GM12878 (cell line): ENCODE measurements at regions not wholly inside any gene's neighbourhood (a gene's known extent, or its start where the extent isn't known, plus 50 kb on each side); places are given as distances from the start of the nearest gene placed in this dataset.

Source experiments
- ATAC-seq: fragments of 200-7000 bp; cut with Tn5 transposase; 3 replicates; pipeline ENCODE4 v1.9.1; 2020; ENCODE audit warnings: mild to moderate bottlenecking, moderate library complexity
- BruUV-seq: library from RNA; stranded (reverse); fragments of 400-500 nt; replicated peaks from 2 replicates; lab custom pipeline; 2021; lab: Mats Ljungman, UMichigan
- CTCF ChIA-PET: fragments of 300-600 bp; sonication (Branson Sonifier 250); formaldehyde crosslinking; extraction: SDS; loops from one replicate; lab custom pipeline; 2021; ENCODE audit warnings: inconsistent platforms; lab: Yijun Ruan, JAX
- POLR2A ChIA-PET: fragments of 350-600 bp; formaldehyde crosslinking; extraction: SDS; loops from one replicate; lab custom pipeline; 2021; ENCODE audit warnings: inconsistent platforms; lab: Charles Lee
- RAD21 ChIA-PET: fragments of 300-600 bp; sonication (Branson Sonifier 250); formaldehyde crosslinking; loops from one replicate; lab custom pipeline; 2023; ENCODE audit warnings: antibody characterized with exemption; ENCODE audit not compliant: unreplicated experiment; lab: Charles Lee
- SMC1A ChIA-PET: fragments of 300-600 bp; sonication (Branson Sonifier 250); formaldehyde crosslinking; loops from one replicate; lab custom pipeline; 2023; ENCODE audit not compliant: unreplicated experiment, uncharacterized antibody; lab: Charles Lee
- DNase-seq: peaks from one replicate; pipeline ENCODE4 v3.0.0-alpha.2; 2011; ENCODE audit warnings: low read depth, low spot score
- FAIRE-seq: peaks from 3 replicates; lab custom pipeline; 2011; peaks lifted over from hg19 to GRCh38; lab: Jason Lieb, UNC
- H2AFZ ChIP-seq: 2 replicates; pipeline ENCODE4 v1.6.0; 2011; ENCODE audit warnings: low read depth, low read length, control low read depth; ENCODE audit not compliant: control insufficient read depth
- H3K27ac ChIP-seq: 2 replicates; pipeline ENCODE4 v1.5.1; 2011; ENCODE audit warnings: control low read depth; ENCODE audit not compliant: control insufficient read depth, insufficient read depth
- H3K27me3 ChIP-seq, 2 experiments: replicated peaks in 1 of 2; 2 replicates each; pipeline versions ENCODE4 v1.6.0 to v1.6.1; 2011; ENCODE audit warnings: low read length in 1 of 2; ENCODE audit not compliant: control insufficient read depth in 2 of 2, insufficient read depth in 2 of 2
- H3K36me3 ChIP-seq, 2 experiments: 2 replicates each; pipeline ENCODE4 v1.5.1; 2011; ENCODE audit warnings: low read length in 1 of 2; ENCODE audit not compliant: control insufficient read depth in 2 of 2, insufficient read depth in 2 of 2
- H3K4me1 ChIP-seq: 2 replicates; pipeline ENCODE4 v1.6.1; 2011; ENCODE audit warnings: mild to moderate bottlenecking, low read length, moderate library complexity, mixed read lengths; ENCODE audit not compliant: control insufficient read depth, insufficient read depth
- H3K4me2 ChIP-seq: 2 replicates; pipeline ENCODE4 v1.6.0; 2011; ENCODE audit warnings: control low read depth; ENCODE audit not compliant: control insufficient read depth, insufficient read depth
- H3K4me3 ChIP-seq: fragments of 200-600 bp; sonication (generic); 2 replicates; pipeline ENCODE4 v1.5.1; 2016
- H3K79me2 ChIP-seq: 2 replicates; pipeline ENCODE4 v1.6.0; 2011; ENCODE audit warnings: low read length; ENCODE audit not compliant: control insufficient read depth, insufficient read depth
- H3K9ac ChIP-seq: 2 replicates; pipeline ENCODE4 v1.8.0; 2011; ENCODE audit warnings: low read length, control low read depth, mixed read lengths; ENCODE audit not compliant: control insufficient read depth, insufficient read depth
- H3K9me3 ChIP-seq: replicated peaks from 3 replicates; pipeline ENCODE4 v1.5.1; 2011; ENCODE audit warnings: mild to moderate bottlenecking, low read length; ENCODE audit not compliant: control insufficient read depth, insufficient read depth
- H4K20me1 ChIP-seq: 2 replicates; pipeline ENCODE4 v1.6.0; 2011; ENCODE audit not compliant: control insufficient read depth, insufficient read depth
- EP300 ChIP-seq, 2 experiments: fragments of 150-350 bp in 1 of 2; IDR thresholded peaks; 2 replicates each; pipeline ENCODE4 v1.6.1; 2011 to 2012; ENCODE audit warnings: low read depth in 2 of 2, low read length in 2 of 2, borderline replicate concordance in 1 of 2, improper control_type of control experiment in 1 of 2, inconsistent platforms in 1 of 2; ENCODE audit not compliant: control insufficient read depth in 1 of 2
- IRF4 ChIP-seq: IDR thresholded peaks from 2 replicates; pipeline ENCODE4 v1.6.1; 2011; ENCODE audit warnings: low read depth, low read length
- PAX5 ChIP-seq: IDR thresholded peaks from 2 replicates; pipeline ENCODE4 v1.6.1; 2011; ENCODE audit warnings: low read depth, low read length, borderline replicate concordance
- RAD21 ChIP-seq: IDR thresholded peaks from 2 replicates; pipeline ENCODE4 v1.6.1; 2011; ENCODE audit warnings: mild to moderate bottlenecking, low read depth, low read length, moderate library complexity; ENCODE audit not compliant: insufficient read depth
- ZNF207 ChIP-seq: fragments of 450-650 bp; IDR thresholded peaks from 2 replicates; pipeline ENCODE4 v1.6.1; 2014; ENCODE audit warnings: antibody characterized with exemption, mild to moderate bottlenecking, borderline replicate concordance
- ZZZ3 ChIP-seq: IDR thresholded peaks from 2 replicates; pipeline ENCODE4 v1.6.1; 2011; ENCODE audit warnings: low read depth; ENCODE audit not compliant: control insufficient read depth, insufficient read length
- WGBS: methylation state at CpG from one replicate; pipeline ENCODE4 v1.1.6; 2016; ENCODE audit warnings: low lambda C conversion rate; ENCODE audit not compliant: insufficient replicate concordance, insufficient coverage; ENCODE audit errors: missing lambda C conversion rate; 5-methylcytosine and 5-hydroxymethylcytosine counted together
- in situ Hi-C: fragments of 300-500 bp; cut with MboI; formaldehyde crosslinking; loops from 9 replicates; pipeline ENCODE4 v1.14.3; 2018; ENCODE audit warnings: mixed read lengths
- intact Hi-C: fragments of 100-400 bp; cut with micrococcal nuclease; formaldehyde crosslinking; loops from one replicate; pipeline ENCODE4 v1.14.2; 2022; ENCODE audit not compliant: unreplicated experiment
- TF ChIP-seq, protein P1 (sequence below): fragments of 450-650 bp; IDR thresholded peaks from 2 replicates; pipeline ENCODE4 v1.6.1; 2016; ENCODE audit warnings: mild to moderate bottlenecking, moderate library complexity, borderline replicate concordance
- TF ChIP-seq, protein P2 (sequence below): fragments of 450-650 bp; IDR thresholded peaks from 2 replicates; pipeline ENCODE4 v1.6.1; 2016; ENCODE audit warnings: mild to moderate bottlenecking
- TF ChIP-seq, protein P3 (sequence below): IDR thresholded peaks from 2 replicates; pipeline ENCODE4 v1.6.1; 2011; ENCODE audit warnings: low read depth, mild to moderate bottlenecking, low read length, moderate library complexity, borderline replicate concordance; ENCODE audit errors: extremely low read depth
- TF ChIP-seq, protein P4 (sequence below): fragments of 450-650 bp; IDR thresholded peaks from 2 replicates; pipeline ENCODE4 v1.6.1; 2017; ENCODE audit warnings: mild to moderate bottlenecking, moderate library complexity
- TF ChIP-seq, protein P5 (sequence below): fragments of 450-650 bp; conservative IDR thresholded peaks from 2 replicates; pipeline ENCODE4 v1.6.1; 2017; ENCODE audit warnings: mild to moderate bottlenecking, moderate library complexity

DNA sequence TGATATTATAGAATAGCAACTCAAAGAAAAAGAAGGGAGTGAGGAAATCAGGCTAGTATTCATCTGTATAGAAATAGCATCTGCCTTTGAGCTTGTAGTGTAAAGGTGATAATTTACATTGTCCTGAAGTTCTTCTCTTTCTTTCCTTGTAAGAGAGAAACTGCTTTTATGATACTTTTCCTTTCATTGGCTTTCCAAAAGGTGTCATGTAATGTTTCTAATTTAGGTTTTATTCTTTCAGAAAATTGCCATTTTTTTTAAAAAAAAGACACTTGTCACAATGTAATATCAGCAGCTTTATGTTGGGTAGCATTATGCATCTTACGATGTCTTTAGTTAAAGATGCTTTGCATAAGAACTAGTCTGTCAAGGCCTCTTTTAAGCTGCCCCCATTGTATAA, 1153.8 kb upstream of the PCDH7 start:
- intact Hi-C loops (no loop called here), in situ Hi-C loops (no loop called here)
- H3K27ac ChIP-seq = no peak overlapping the region
- no peaks in the 10 kb centered on the region for H3K9me3 ChIP-seq
- ATAC-seq (no peak), DNase-seq (no peak), FAIRE-seq (no peak)
- WGBS = 30% methylated on average over 1 of the region's 1 CpG
- SMC1A ChIA-PET = interaction anchor here (1.0 kb wide), 1 partner anchor 20 kb away, joined by 3 read pairs; no protein-coding TSS in a partner anchor
- H3K27me3 ChIP-seq = no peaks in the 10 kb centered on the region
- no peak overlapping the region for H2AFZ ChIP-seq
- H3K36me3 ChIP-seq = no peaks in the 10 kb centered on the region
- H4K20me1 ChIP-seq = no peaks in the 10 kb centered on the region
- no peak overlapping the region for H3K9ac ChIP-seq
- POLR2A ChIA-PET = no interaction called here
- H3K4me1 ChIP-seq = no peaks in the 10 kb centered on the region
- BruUV-seq = no TSS peak
- H3K4me3 ChIP-seq = no peak overlapping the region
- no peaks in the 10 kb centered on the region for H3K79me2 ChIP-seq
- H3K4me2 ChIP-seq = no peak overlapping the region
- RAD21 ChIA-PET = no interaction called here
- CTCF ChIA-PET = interaction anchor here (0.5 to 0.9 kb wide), 2 partner anchors 16 to 39 kb away, joined by 3 read pairs; no protein-coding TSS in a partner anchor
- TF ChIP-seq, protein P1, sequence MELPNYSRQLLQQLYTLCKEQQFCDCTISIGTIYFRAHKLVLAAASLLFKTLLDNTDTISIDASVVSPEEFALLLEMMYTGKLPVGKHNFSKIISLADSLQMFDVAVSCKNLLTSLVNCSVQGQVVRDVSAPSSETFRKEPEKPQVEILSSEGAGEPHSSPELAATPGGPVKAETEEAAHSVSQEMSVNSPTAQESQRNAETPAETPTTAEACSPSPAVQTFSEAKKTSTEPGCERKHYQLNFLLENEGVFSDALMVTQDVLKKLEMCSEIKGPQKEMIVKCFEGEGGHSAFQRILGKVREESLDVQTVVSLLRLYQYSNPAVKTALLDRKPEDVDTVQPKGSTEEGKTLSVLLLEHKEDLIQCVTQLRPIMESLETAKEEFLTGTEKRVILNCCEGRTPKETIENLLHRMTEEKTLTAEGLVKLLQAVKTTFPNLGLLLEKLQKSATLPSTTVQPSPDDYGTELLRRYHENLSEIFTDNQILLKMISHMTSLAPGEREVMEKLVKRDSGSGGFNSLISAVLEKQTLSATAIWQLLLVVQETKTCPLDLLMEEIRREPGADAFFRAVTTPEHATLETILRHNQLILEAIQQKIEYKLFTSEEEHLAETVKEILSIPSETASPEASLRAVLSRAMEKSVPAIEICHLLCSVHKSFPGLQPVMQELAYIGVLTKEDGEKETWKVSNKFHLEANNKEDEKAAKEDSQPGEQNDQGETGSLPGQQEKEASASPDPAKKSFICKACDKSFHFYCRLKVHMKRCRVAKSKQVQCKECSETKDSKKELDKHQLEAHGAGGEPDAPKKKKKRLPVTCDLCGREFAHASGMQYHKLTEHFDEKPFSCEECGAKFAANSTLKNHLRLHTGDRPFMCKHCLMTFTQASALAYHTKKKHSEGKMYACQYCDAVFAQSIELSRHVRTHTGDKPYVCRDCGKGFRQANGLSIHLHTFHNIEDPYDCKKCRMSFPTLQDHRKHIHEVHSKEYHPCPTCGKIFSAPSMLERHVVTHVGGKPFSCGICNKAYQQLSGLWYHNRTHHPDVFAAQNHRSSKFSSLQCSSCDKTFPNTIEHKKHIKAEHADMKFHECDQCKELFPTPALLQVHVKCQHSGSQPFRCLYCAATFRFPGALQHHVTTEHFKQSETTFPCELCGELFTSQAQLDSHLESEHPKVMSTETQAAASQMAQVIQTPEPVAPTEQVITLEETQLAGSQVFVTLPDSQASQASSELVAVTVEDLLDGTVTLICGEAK = no peak
- TF ChIP-seq, protein P2, sequence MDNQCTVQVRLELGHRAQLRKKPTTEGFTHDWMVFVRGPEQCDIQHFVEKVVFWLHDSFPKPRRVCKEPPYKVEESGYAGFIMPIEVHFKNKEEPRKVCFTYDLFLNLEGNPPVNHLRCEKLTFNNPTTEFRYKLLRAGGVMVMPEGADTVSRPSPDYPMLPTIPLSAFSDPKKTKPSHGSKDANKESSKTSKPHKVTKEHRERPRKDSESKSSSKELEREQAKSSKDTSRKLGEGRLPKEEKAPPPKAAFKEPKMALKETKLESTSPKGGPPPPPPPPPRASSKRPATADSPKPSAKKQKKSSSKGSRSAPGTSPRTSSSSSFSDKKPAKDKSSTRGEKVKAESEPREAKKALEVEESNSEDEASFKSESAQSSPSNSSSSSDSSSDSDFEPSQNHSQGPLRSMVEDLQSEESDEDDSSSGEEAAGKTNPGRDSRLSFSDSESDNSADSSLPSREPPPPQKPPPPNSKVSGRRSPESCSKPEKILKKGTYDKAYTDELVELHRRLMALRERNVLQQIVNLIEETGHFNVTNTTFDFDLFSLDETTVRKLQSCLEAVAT = no peak
- TF ChIP-seq, protein P3, sequence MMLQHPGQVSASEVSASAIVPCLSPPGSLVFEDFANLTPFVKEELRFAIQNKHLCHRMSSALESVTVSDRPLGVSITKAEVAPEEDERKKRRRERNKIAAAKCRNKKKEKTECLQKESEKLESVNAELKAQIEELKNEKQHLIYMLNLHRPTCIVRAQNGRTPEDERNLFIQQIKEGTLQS = no peak
- TF ChIP-seq EP300 (IDR thresholded peaks at IDR 0.05; ENCODE audit: borderline replicate concordance in 1 of 2, control insufficient read depth in 1 of 2, low read depth in 2 of 2, low read length in 2 of 2) (no peak), RAD21 (no peak), ZZZ3 (no peak), PAX5 (no peak), IRF4 (no peak), ZNF207 (no peak)
- TF ChIP-seq, protein P4, sequence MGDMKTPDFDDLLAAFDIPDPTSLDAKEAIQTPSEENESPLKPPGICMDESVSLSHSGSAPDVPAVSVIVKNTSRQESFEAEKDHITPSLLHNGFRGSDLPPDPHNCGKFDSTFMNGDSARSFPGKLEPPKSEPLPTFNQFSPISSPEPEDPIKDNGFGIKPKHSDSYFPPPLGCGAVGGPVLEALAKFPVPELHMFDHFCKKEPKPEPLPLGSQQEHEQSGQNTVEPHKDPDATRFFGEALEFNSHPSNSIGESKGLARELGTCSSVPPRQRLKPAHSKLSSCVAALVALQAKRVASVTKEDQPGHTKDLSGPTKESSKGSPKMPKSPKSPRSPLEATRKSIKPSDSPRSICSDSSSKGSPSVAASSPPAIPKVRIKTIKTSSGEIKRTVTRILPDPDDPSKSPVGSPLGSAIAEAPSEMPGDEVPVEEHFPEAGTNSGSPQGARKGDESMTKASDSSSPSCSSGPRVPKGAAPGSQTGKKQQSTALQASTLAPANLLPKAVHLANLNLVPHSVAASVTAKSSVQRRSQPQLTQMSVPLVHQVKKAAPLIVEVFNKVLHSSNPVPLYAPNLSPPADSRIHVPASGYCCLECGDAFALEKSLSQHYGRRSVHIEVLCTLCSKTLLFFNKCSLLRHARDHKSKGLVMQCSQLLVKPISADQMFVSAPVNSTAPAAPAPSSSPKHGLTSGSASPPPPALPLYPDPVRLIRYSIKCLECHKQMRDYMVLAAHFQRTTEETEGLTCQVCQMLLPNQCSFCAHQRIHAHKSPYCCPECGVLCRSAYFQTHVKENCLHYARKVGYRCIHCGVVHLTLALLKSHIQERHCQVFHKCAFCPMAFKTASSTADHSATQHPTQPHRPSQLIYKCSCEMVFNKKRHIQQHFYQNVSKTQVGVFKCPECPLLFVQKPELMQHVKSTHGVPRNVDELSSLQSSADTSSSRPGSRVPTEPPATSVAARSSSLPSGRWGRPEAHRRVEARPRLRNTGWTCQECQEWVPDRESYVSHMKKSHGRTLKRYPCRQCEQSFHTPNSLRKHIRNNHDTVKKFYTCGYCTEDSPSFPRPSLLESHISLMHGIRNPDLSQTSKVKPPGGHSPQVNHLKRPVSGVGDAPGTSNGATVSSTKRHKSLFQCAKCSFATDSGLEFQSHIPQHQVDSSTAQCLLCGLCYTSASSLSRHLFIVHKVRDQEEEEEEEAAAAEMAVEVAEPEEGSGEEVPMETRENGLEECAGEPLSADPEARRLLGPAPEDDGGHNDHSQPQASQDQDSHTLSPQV = no peak
- TF ChIP-seq, protein P5, sequence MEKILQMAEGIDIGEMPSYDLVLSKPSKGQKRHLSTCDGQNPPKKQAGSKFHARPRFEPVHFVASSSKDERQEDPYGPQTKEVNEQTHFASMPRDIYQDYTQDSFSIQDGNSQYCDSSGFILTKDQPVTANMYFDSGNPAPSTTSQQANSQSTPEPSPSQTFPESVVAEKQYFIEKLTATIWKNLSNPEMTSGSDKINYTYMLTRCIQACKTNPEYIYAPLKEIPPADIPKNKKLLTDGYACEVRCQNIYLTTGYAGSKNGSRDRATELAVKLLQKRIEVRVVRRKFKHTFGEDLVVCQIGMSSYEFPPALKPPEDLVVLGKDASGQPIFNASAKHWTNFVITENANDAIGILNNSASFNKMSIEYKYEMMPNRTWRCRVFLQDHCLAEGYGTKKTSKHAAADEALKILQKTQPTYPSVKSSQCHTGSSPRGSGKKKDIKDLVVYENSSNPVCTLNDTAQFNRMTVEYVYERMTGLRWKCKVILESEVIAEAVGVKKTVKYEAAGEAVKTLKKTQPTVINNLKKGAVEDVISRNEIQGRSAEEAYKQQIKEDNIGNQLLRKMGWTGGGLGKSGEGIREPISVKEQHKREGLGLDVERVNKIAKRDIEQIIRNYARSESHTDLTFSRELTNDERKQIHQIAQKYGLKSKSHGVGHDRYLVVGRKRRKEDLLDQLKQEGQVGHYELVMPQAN = no peak
